HG02885 (cell line): ENCODE measurements at regions not wholly inside any gene's neighbourhood (a gene's known extent, or its start where the extent isn't known, plus 50 kb on each side); places are given as distances from the start of the nearest gene placed in this dataset.

Experiments used
- ATAC-seq: cut with Tn5 transposase; IDR thresholded peaks from one replicate; pipeline ENCODE4 v1.9.1; 2021; ENCODE audit warnings: mild to moderate bottlenecking; ENCODE audit not compliant: unreplicated experiment, poor library complexity

- ATAC-seq: peak; percentile 80
Measured at GRCh38 chr18:60146220-60146960, 226.2 kb downstream of the MC4R start.

GRCh38 chr18:60145776-60146175 lies 226.8 kb downstream of the MC4R start:
- ATAC-seq: peak; percentile 27

DNA sequence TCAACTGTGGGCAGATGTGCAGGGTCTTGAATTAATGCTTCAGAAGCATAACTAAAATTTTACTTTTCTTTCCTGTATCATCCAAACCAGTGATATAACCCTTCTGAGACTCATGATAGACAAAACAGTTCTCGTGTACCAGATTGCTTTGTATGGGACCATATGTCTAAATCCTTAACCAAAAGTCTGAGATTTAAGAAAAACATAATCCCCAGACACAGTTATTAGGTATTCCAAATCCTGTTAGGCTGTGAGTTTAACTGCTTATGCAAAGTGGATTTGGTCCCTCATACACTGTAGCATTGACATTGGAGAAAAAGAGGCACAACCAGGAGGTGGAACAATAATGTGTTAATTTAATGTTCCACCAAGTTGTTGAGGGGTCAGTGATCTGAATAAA lies 235.0 kb downstream of the PMAIP1 start:
- ATAC-seq: no peak

DNA sequence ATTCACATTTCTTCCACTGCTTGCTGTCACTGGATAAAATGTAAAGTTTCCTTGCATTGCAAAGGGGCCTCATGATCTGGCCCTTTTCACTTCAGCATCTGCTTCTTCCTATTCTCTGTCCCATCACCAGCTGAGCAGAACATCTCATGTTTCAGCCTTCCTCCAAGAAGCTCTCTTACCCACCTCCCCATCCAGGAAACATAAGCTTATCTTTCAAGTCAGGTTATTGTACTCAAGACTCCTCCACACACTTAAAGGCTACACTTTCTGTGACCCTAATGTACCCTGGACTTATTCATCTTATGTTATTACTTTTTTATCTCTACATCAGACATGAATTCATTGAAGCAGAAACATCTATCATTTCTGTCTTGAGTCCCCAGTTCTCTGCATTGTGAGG lies 230.5 kb downstream of the PMAIP1 start:
- no peak for ATAC-seq

- ATAC-seq: no peak
Measured at GRCh38 chr18:60123031-60123430, 223.2 kb downstream of the PMAIP1 start.

DNA sequence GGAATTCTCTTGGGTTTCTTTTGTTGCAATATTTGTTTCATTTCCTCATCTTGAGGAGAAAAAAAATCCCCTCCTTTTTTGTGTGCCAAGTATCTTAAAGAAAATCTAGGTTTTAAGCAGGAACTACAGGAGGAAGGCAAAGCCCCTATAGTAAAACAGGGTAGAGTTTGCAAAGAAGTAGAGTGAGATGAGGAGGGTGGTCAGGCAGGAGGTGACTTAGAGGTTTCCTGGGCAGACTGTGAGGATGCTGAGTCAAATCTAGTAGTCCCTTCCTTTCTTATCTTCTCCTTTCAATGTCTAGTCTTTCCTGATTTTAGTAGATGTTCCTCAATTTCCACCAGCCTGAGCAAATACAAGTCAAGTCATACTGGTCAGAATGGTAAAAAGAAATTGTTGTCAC lies 222.5 kb downstream of the PMAIP1 start:
- ATAC-seq: no peak

DNA sequence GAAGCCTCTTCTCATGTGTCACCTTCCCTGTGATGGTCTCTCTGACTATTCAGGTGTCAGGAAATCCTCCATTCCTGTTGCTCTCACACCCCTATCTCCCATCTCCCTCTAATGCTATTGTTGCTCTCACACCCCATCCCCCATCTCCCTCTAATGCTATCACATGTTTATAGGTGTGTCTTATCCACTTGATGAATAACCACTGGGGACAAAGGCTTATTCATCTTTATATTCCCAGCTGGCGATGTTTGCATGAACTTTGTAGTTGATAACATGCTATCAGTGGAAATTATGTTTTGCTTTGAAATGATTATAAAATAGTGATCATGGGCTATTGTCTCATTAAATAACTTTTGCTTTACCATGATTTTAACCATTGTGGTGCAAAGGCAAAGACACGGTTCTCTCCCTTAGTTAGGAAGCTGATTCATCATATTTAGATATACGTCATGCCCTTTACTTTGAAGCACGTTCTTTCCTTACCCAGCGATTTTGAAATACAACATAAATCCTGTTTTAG lies 220.5 kb downstream of the PMAIP1 start:
- ATAC-seq: no peak

DNA sequence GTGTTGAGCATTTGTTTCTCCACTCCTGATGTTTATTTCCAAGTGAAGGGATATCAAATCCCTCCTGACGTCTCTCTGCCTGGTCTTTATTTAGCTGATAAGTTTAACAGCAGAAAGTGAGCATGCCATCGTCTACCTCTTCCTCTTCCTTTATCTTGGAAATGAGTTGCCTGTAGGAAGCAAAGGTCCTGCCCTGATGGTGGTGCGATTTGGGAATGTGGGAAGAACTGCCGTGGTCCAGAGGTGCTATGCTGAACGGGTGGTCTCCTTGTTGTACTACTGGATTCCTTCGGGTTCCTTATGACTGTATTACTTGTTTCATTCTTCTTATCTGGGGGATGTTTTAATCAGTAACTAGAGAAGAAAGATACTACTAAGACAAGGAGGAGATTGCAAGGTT lies 217.5 kb downstream of the PMAIP1 start:
- ATAC-seq: no peak

- no peak for ATAC-seq
Measured at GRCh38 chr18:60113396-60113795, 213.6 kb downstream of the PMAIP1 start.

DNA sequence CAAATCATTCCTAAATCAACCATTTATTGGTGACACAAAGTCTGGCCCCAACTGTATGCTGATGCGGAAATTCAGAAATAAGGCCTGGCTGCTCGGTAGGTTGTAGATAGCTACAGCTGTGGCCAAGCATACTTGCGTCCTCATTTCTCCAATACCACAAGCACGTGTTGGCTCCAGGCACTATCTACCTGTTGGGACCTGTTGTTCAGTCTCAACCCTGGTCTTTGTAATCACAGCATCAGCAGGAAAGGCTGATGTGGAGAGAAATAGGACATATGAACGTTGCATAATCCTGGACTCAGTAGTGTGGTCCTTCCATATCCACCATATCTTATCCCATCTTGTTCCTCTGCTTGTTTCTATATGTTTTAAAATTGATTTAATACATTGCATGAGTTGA lies 212.6 kb downstream of the PMAIP1 start:
- ATAC-seq: no peak

DNA sequence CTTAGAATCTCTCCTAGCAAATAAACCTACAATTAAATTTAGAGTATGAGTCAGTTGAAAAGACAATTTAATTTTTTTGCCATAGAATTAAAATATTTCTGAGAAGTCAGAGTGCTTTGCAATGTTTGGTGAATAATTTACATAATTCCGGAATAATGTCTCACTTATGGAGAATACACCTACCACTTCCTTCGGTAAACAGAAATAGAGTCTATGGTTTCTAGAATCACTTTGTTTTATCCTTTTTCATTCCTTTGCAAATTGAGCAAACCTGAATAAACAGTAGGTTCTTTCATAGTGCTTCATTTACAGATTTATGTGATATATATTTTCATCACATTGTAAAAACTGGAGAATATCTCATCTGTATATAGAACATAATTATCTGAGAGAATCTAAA lies 211.7 kb downstream of the PMAIP1 start:
- no peak for ATAC-seq

- ATAC-seq: no peak
Measured at GRCh38 chr18:60110836-60111235, 211.0 kb downstream of the PMAIP1 start.

GRCh38 chr18:60100778-60101177 lies 201.0 kb downstream of the PMAIP1 start:
- no peak for ATAC-seq

GRCh38 chr18:60099709-60100108 lies 199.9 kb downstream of the PMAIP1 start:
- no peak for ATAC-seq

- ATAC-seq: no peak
Measured at GRCh38 chr18:60096428-60096827, 196.6 kb downstream of the PMAIP1 start.

- ATAC-seq: no peak
Measured at GRCh38 chr18:60092073-60092472, 192.3 kb downstream of the PMAIP1 start.

- peak; percentile 79 for ATAC-seq
Measured at GRCh38 chr18:60090170-60090569, 190.4 kb downstream of the PMAIP1 start.

- no peak for ATAC-seq
Measured at GRCh38 chr18:60082790-60083189, 183.0 kb downstream of the PMAIP1 start.

DNA sequence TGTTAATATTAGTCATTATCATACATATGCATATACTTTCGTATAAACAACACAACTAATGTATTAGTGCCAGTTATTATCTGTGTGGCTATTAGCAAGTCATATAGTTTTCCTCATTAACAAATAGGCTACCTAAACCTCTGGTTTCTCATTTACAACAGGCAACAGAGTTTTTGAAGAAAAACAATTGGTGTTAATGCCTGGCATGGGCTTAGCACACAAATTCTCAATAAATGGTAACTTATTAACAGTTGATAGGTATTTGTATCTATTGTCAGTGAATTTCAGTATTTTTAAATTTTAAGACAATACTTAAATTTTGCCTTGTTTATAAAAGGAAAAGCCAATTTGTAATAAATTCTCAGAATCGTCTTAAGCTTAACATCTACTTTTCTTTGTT lies 182.5 kb downstream of the PMAIP1 start:
- no peak for ATAC-seq

- ATAC-seq: no peak
Measured at GRCh38 chr18:60075477-60075876, 175.7 kb downstream of the PMAIP1 start.

GRCh38 chr18:60070631-60071030 lies 170.8 kb downstream of the PMAIP1 start:
- ATAC-seq: no peak

GRCh38 chr18:60069145-60069544 lies 169.3 kb downstream of the PMAIP1 start:
- ATAC-seq: no peak
